ENCODE measurements at regions not wholly inside any gene's neighbourhood (a gene's known extent, or its start where the extent isn't known, plus 50 kb on each side); places are given as distances from the start of the nearest gene placed in this dataset.

DNA sequence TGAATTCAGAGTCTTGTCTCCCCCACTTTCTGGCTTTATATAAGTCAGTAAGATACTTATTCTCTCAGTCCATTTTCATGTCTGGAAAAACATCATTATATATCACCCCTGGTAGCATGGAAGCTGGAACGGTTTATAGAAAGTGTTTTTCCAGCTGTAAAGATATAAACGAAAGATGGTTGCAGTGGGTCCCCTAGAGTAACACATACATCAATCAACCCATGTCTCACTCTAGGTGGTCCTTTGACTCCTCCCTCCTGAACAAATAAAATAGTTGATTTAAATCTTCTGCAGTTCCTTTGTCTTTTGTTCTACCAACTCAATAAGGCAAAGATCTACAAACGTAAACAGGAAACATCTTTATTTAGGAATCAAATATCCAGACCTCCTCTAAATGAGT lies 1306.1 kb upstream of the TENM3 start:
- no peaks in the 10 kb centered on the region for H3K79me2 ChIP-seq (ENCODE audit: insufficient read depth, low read length)
- peaks cover 12 to 23% of the 10 kb centered on the region in 2 experiments for H3K4me1 ChIP-seq (ENCODE audit: control insufficient read depth in 1 of 2, insufficient read depth in 2 of 2, low read length in 2 of 2)
- no peak for ATAC-seq
- no peak overlapping the region for H3K4me2 ChIP-seq (ENCODE audit: low read length)
- ChIA-PET CTCF (no interaction called here), POLR2A (interaction anchor here (0.6 kb wide), 1 partner anchor 62 kb away, joined by 3 read pairs; no protein-coding TSS in a partner anchor), RAD21 (ENCODE audit: low non-redundant PET in 1 of 2, low total read pairs in 2 of 2, uncharacterized antibody in 2 of 2, unreplicated experiment in 2 of 2) (no interaction called here)
- H3K27ac ChIP-seq (ENCODE audit: low read depth, low read length): no peak overlapping the region
- no peaks in the 10 kb centered on the region for H3K9me3 ChIP-seq (ENCODE audit: control insufficient read depth in 1 of 2, insufficient read depth in 1 of 2, low read depth in 1 of 2, low read length in 2 of 2)
- intact Hi-C loops (cut with micrococcal nuclease): no loop called here
- no peaks in the 10 kb centered on the region for H3K27me3 ChIP-seq (ENCODE audit: insufficient read depth, low read length)
- H3K4me3 ChIP-seq (replicated peaks in 1 of 2; ENCODE audit: low read depth in 1 of 2, low read length in 2 of 2): no peak overlapping the region
- no TSS peak for BruUV-seq (replicated peaks)
- H3K9ac ChIP-seq (ENCODE audit: low read length): no peak overlapping the region
- peak overlapping the region; percentile 18 for H2AFZ ChIP-seq (ENCODE audit: low read depth, low read length, poor library complexity, severe bottlenecking)
- no peak for TF ChIP-seq SP1 (IDR thresholded peaks at IDR 0.05; ENCODE audit: low read depth)
- no peak for TF ChIP-seq ZNF274 (IDR thresholded peaks at IDR 0.05; ENCODE audit: low read depth, low read length)
- TF ChIP-seq, protein P1, sequence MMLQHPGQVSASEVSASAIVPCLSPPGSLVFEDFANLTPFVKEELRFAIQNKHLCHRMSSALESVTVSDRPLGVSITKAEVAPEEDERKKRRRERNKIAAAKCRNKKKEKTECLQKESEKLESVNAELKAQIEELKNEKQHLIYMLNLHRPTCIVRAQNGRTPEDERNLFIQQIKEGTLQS (IDR thresholded peaks at IDR 0.05): no peak
- no peak for TF ChIP-seq TCF7L2 (IDR thresholded peaks at IDR 0.05; ENCODE audit: borderline replicate concordance, extremely low read depth, insufficient read depth, insufficient read length)
- TF ChIP-seq SRF (IDR thresholded peaks at IDR 0.05; ENCODE audit: low read depth): no peak
- no peak for TF ChIP-seq RAD21 (IDR thresholded peaks at IDR 0.05; ENCODE audit: low read depth)
- TF ChIP-seq POLR2AphosphoS5 (IDR thresholded peaks at IDR 0.05; ENCODE audit: low read depth, low read length): no peak
- TF ChIP-seq YY1 (IDR thresholded peaks at IDR 0.05; ENCODE audit: extremely low read depth, insufficient replicate concordance, low read depth, low read length): no peak
- no peak for TF ChIP-seq REST (IDR thresholded peaks at IDR 0.05; ENCODE audit: low read depth)
- no peak for TF ChIP-seq EZH2 (IDR thresholded peaks at IDR 0.05)
- no peak for DNase-seq (ENCODE audit: low read depth, low spot score)
- no peaks in the 10 kb centered on the region for H4K20me1 ChIP-seq (ENCODE audit: insufficient read depth)
- no peaks in the 10 kb centered on the region for H3K9me2 ChIP-seq (ENCODE audit: insufficient read depth)
- H3K36me3 ChIP-seq (ENCODE audit: control insufficient read depth in 1 of 2, insufficient read depth in 2 of 2, low read length in 2 of 2): no peaks in the 10 kb centered on the region

Measured in HCT116 (cell line).